ENCODE measurements at regions not wholly inside any gene's neighbourhood (a gene's known extent, or its start where the extent isn't known, plus 50 kb on each side); places are given as distances from the start of the nearest gene placed in this dataset.
"Not testable (repeated sequence)": the region's sequence is repeated elsewhere in the genome, so short reads cannot be mapped to it uniquely, and the experiment has no call there.

GRCh38 chrY:7336023-7336873 lies 424.7 kb upstream of the AMELY start:
- DNase-seq: no peak
- TF ChIP-seq CTCF (IDR thresholded peaks at IDR 0.05): no peak
- TF ChIP-seq POLR2A (IDR thresholded peaks at IDR 0.05): no peak
- H3K4me3 ChIP-seq: no peak overlapping the region
- H3K9me3 ChIP-seq: no peaks in the 10 kb centered on the region
- no peaks in the 10 kb centered on the region for H3K4me1 ChIP-seq
- no peaks in the 10 kb centered on the region for H3K27me3 ChIP-seq
- H3K27ac ChIP-seq: no peak overlapping the region
- no peaks in the 10 kb centered on the region for H3K36me3 ChIP-seq

- TF ChIP-seq CTCF (IDR thresholded peaks at IDR 0.05) (no peak), POLR2A (IDR thresholded peaks at IDR 0.05) (no peak)
- Histone ChIP-seq H3K9me3 (no peaks in the 10 kb centered on the region), H3K27ac (no peak overlapping the region), H3K36me3 (no peaks in the 10 kb centered on the region), H3K27me3 (no peaks in the 10 kb centered on the region), H3K4me3 (no peak overlapping the region), H3K4me1 (no peaks in the 10 kb centered on the region)
- DNase-seq: no peak
These were observed 422.9 kb upstream of the AMELY start for GRCh38 chrY:7334449-7334848.

- H3K27me3 ChIP-seq: no peaks in the 10 kb centered on the region
- no peaks in the 10 kb centered on the region for H3K4me1 ChIP-seq
- no peaks in the 10 kb centered on the region for H3K9me3 ChIP-seq
- no peak for DNase-seq
- no peak overlapping the region for H3K4me3 ChIP-seq
- H3K36me3 ChIP-seq: no peaks in the 10 kb centered on the region
- no peak for TF ChIP-seq POLR2A (IDR thresholded peaks at IDR 0.05)
- no peak for TF ChIP-seq CTCF (IDR thresholded peaks at IDR 0.05)
- H3K27ac ChIP-seq: no peak overlapping the region
These were observed 415.0 kb upstream of the AMELY start for GRCh38 chrY:7326296-7327246.

GRCh38 chrY:7325531-7325930 lies 414.0 kb upstream of the AMELY start:
- H3K4me3 ChIP-seq: no peak overlapping the region
- TF ChIP-seq CTCF (IDR thresholded peaks at IDR 0.05) (no peak), POLR2A (IDR thresholded peaks at IDR 0.05) (no peak)

GRCh38 chrY:7320751-7321150 lies 409.2 kb upstream of the AMELY start:
- H3K4me1 ChIP-seq: no peaks in the 10 kb centered on the region
- H3K27me3 ChIP-seq: no peaks in the 10 kb centered on the region
- H3K36me3 ChIP-seq: no peaks in the 10 kb centered on the region
- H3K27ac ChIP-seq: no peak overlapping the region
- H3K4me3 ChIP-seq: no peak overlapping the region
- TF ChIP-seq CTCF (IDR thresholded peaks at IDR 0.05) (no peak), POLR2A (IDR thresholded peaks at IDR 0.05) (no peak)
- no peak for DNase-seq
- H3K9me3 ChIP-seq: no peaks in the 10 kb centered on the region

More at GRCh38 chrY:7325531-7325930, 414.0 kb upstream of the AMELY start:
- Histone ChIP-seq H3K4me1 (no peaks in the 10 kb centered on the region), H3K36me3 (no peaks in the 10 kb centered on the region), H3K27me3 (no peaks in the 10 kb centered on the region), H3K27ac (no peak overlapping the region), H3K9me3 (no peaks in the 10 kb centered on the region)
- no peak for DNase-seq

GRCh38 chrY:7320171-7320570 lies 408.6 kb upstream of the AMELY start:
- H3K27ac ChIP-seq, H3K4me1 ChIP-seq, DNase-seq, H3K9me3 ChIP-seq, H3K36me3 ChIP-seq, H3K27me3 ChIP-seq, H3K4me3 ChIP-seq: not testable (repeated sequence)
